Ishikawa (cell line): ENCODE measurements at regions not wholly inside any gene's neighbourhood (a gene's known extent, or its start where the extent isn't known, plus 50 kb on each side); places are given as distances from the start of the nearest gene placed in this dataset.

Experiments
- CREB1 ChIP-seq: IDR thresholded peaks from 2 replicates; pipeline ENCODE4 v1.6.1; 2012; ENCODE audit warnings: low read depth
- EGR1 ChIP-seq: IDR thresholded peaks from 2 replicates; pipeline ENCODE4 v1.6.1; 2012
- EP300 ChIP-seq: IDR thresholded peaks from 2 replicates; pipeline ENCODE4 v1.6.1; 2012; ENCODE audit warnings: borderline replicate concordance
- NFIC ChIP-seq: IDR thresholded peaks from 2 replicates; pipeline ENCODE4 v1.6.1; 2012
- RAD21 ChIP-seq: IDR thresholded peaks from 2 replicates; pipeline ENCODE4 v1.6.1; 2012; ENCODE audit warnings: low read depth
- TCF12 ChIP-seq: IDR thresholded peaks from 2 replicates; pipeline ENCODE4 v1.6.1; 2012; ENCODE audit warnings: low read depth
- YY1 ChIP-seq: IDR thresholded peaks from 2 replicates; pipeline ENCODE4 v1.6.1; 2012; ENCODE audit warnings: low read depth
- TF ChIP-seq, protein P1 (sequence below): IDR thresholded peaks from 2 replicates; pipeline ENCODE4 v1.6.1; 2012
- TF ChIP-seq, protein P2 (sequence below): IDR thresholded peaks from 2 replicates; pipeline ENCODE4 v1.6.1; 2012
- TF ChIP-seq, protein P3 (sequence below): IDR thresholded peaks from 2 replicates; pipeline ENCODE4 v1.6.1; 2012; ENCODE audit warnings: low read depth, mild to moderate bottlenecking

DNA sequence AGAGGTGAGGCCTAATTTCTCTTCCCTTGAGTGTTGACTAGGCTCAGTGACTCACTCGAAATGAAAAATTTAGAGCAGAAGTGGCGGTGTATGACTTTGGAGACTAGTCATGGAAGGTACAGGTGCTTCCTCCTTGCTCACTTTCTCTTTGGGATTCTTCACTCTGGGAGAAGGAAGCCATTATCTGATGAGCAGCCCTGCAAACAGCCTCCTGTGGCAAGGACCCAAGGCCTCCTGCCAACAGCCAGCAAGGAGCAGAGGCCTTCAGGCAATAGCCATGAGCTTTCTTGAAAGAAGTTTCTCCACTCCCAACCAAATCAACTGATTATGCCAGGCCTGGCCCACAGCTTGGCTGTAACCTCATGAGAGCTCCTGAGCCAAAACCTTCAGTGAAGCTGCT, 369.6 kb upstream of the VWC2 start:
- TF ChIP-seq TCF12 (no peak), NFIC (no peak), EGR1 (no peak), EP300 (no peak), YY1 (no peak), RAD21 (no peak), CREB1 (no peak)
- TF ChIP-seq, protein P1, sequence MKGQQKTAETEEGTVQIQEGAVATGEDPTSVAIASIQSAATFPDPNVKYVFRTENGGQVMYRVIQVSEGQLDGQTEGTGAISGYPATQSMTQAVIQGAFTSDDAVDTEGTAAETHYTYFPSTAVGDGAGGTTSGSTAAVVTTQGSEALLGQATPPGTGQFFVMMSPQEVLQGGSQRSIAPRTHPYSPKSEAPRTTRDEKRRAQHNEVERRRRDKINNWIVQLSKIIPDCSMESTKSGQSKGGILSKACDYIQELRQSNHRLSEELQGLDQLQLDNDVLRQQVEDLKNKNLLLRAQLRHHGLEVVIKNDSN: no peak
- TF ChIP-seq, protein P2, sequence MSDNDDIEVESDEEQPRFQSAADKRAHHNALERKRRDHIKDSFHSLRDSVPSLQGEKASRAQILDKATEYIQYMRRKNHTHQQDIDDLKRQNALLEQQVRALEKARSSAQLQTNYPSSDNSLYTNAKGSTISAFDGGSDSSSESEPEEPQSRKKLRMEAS: no peak
- TF ChIP-seq, protein P3, sequence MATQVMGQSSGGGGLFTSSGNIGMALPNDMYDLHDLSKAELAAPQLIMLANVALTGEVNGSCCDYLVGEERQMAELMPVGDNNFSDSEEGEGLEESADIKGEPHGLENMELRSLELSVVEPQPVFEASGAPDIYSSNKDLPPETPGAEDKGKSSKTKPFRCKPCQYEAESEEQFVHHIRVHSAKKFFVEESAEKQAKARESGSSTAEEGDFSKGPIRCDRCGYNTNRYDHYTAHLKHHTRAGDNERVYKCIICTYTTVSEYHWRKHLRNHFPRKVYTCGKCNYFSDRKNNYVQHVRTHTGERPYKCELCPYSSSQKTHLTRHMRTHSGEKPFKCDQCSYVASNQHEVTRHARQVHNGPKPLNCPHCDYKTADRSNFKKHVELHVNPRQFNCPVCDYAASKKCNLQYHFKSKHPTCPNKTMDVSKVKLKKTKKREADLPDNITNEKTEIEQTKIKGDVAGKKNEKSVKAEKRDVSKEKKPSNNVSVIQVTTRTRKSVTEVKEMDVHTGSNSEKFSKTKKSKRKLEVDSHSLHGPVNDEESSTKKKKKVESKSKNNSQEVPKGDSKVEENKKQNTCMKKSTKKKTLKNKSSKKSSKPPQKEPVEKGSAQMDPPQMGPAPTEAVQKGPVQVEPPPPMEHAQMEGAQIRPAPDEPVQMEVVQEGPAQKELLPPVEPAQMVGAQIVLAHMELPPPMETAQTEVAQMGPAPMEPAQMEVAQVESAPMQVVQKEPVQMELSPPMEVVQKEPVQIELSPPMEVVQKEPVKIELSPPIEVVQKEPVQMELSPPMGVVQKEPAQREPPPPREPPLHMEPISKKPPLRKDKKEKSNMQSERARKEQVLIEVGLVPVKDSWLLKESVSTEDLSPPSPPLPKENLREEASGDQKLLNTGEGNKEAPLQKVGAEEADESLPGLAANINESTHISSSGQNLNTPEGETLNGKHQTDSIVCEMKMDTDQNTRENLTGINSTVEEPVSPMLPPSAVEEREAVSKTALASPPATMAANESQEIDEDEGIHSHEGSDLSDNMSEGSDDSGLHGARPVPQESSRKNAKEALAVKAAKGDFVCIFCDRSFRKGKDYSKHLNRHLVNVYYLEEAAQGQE: no peak
